D341Med (cell line): ENCODE measurements at regions not wholly inside any gene's neighbourhood (a gene's known extent, or its start where the extent isn't known, plus 50 kb on each side); places are given as distances from the start of the nearest gene placed in this dataset.

Experiments used
- DNase-seq: peaks from one replicate; pipeline ENCODE4 v3.0.0; 2012; ENCODE audit warnings: low spot score

GRCh38 chr1:192949783-192950182 is 109.4 kb downstream of the UCHL5 start:
- peak; percentile 34 for DNase-seq

GRCh38 chr1:192950926-192951325 is 108.2 kb downstream of the UCHL5 start:
- DNase-seq, result no peak

- DNase-seq, result no peak
These were observed 107.3 kb downstream of the UCHL5 start for GRCh38 chr1:192951691-192952460.

GRCh38 chr1:192952646-192953045 is 106.5 kb downstream of the UCHL5 start:
- DNase-seq, result no peak

GRCh38 chr1:192954705-192955265 is 104.4 kb downstream of the UCHL5 start:
- DNase-seq, result no peak

- no peak for DNase-seq
These were observed 100.8 kb downstream of the UCHL5 start for GRCh38 chr1:192958350-192958749.

GRCh38 chr1:192958871-192959270 is 100.3 kb downstream of the UCHL5 start:
- DNase-seq, result no peak

- DNase-seq, result no peak
These were observed 99.4 kb downstream of the UCHL5 start for GRCh38 chr1:192959657-192960186.
